NB4 (cell line): ENCODE measurements at regions not wholly inside any gene's neighbourhood (a gene's known extent, or its start where the extent isn't known, plus 50 kb on each side); places are given as distances from the start of the nearest gene placed in this dataset.

Experiments used
- MYC ChIP-seq: IDR thresholded peaks from 2 replicates; pipeline ENCODE4 v1.6.1; 2011; ENCODE audit warnings: low read depth, low read length
- TF ChIP-seq, protein P1 (sequence below): IDR thresholded peaks from one replicate; pipeline ENCODE4 v1.5.1; 2012; ENCODE audit warnings: low read depth, low read length

DNA sequence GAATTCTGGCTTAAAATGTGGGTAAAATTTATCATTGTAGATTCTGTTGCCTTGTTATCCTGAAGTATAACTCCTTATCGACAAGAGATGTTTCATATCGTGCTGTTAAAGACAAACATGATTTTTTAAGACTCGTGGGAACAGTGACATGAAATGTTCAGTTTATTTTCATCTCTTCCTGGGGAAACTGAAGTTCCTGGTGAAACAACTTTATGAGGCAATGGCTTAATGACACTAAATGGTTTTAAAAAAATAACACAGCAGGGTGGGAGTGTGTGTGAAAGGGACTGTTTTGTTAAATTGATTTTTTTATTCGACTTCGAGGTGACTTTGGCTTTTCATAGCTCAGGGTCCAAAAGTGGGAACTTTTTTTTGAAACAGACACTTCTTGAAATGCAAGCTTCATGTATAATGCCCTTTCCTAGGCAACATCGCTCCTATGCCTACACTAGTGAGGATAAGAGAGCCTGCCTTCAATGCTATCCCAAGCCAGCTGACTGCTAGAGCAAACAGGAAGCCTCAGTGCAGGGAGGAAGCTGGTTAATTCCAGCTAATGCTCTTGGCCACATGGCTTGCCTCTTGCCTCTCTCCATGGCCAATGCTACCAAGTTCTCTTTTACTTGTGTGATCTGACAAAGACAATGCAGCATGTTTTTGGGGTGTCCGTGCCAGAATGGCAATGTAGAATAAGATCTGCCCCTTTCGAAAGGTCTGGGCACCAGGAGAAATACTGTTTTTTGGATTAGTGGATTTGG, 57.8 kb downstream of the PABIR2 start:
- TF ChIP-seq, protein P1, sequence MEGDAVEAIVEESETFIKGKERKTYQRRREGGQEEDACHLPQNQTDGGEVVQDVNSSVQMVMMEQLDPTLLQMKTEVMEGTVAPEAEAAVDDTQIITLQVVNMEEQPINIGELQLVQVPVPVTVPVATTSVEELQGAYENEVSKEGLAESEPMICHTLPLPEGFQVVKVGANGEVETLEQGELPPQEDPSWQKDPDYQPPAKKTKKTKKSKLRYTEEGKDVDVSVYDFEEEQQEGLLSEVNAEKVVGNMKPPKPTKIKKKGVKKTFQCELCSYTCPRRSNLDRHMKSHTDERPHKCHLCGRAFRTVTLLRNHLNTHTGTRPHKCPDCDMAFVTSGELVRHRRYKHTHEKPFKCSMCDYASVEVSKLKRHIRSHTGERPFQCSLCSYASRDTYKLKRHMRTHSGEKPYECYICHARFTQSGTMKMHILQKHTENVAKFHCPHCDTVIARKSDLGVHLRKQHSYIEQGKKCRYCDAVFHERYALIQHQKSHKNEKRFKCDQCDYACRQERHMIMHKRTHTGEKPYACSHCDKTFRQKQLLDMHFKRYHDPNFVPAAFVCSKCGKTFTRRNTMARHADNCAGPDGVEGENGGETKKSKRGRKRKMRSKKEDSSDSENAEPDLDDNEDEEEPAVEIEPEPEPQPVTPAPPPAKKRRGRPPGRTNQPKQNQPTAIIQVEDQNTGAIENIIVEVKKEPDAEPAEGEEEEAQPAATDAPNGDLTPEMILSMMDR: no peak
- peak; percentile 60 for TF ChIP-seq MYC
